ENCODE measurements at regions not wholly inside any gene's neighbourhood (a gene's known extent, or its start where the extent isn't known, plus 50 kb on each side); places are given as distances from the start of the nearest gene placed in this dataset.

GRCh38 chr4:59536428-59536827 is 1663.7 kb upstream of the ADGRL3 start:
- TF ChIP-seq CTCF (IDR thresholded peaks at IDR 0.05) (no peak), POLR2A (IDR thresholded peaks at IDR 0.05) (no peak)
